ENCODE measurements at regions not wholly inside any gene's neighbourhood (a gene's known extent, or its start where the extent isn't known, plus 50 kb on each side); places are given as distances from the start of the nearest gene placed in this dataset.
"Not testable (repeated sequence)": the region's sequence is repeated elsewhere in the genome, so short reads cannot be mapped to it uniquely, and the experiment has no call there.

- no peak for DNase-seq (ENCODE audit: low read depth in 2 of 3, low spot score in 2 of 3)
Observed at GRCh38 chr4:38413524-38414341, 250.3 kb upstream of the KLF3 start.

DNA sequence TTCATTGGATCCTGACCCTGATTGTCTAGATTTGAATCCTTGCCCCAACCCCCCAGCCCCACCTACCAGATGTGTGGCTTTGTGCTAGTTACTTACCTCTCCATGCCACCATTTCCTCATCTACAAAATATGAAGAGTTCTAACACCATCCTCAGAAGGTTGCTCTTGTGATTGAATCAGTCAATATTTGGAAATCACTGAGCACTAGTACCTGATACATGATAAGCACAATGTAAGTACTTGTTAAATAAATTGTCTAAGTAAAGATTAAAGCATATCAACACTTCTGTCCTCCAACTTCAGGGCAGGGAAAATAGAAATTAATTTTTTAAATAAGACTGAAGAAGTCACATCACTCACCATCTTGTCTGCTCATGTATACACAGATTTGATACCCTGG, 249.6 kb upstream of the KLF3 start:
- DNase-seq (ENCODE audit: low read depth in 2 of 3, low spot score in 2 of 3): no peak

- DNase-seq (ENCODE audit: low read depth in 2 of 3, low spot score in 2 of 3): no peak
Observed at GRCh38 chr4:38415682-38416081, 248.3 kb upstream of the KLF3 start.

- DNase-seq (ENCODE audit: low read depth in 2 of 3, low spot score in 2 of 3): no peak
Observed at GRCh38 chr4:38416450-38417014, 247.5 kb upstream of the KLF3 start.

- not testable (repeated sequence) for DNase-seq (ENCODE audit: low read depth in 2 of 3, low spot score in 2 of 3)
Observed at GRCh38 chr4:38420254-38420653, 243.7 kb upstream of the KLF3 start.

- DNase-seq (ENCODE audit: low read depth in 2 of 3, low spot score in 2 of 3): no peak
Observed at GRCh38 chr4:38422850-38423249, 241.1 kb upstream of the KLF3 start.

DNA sequence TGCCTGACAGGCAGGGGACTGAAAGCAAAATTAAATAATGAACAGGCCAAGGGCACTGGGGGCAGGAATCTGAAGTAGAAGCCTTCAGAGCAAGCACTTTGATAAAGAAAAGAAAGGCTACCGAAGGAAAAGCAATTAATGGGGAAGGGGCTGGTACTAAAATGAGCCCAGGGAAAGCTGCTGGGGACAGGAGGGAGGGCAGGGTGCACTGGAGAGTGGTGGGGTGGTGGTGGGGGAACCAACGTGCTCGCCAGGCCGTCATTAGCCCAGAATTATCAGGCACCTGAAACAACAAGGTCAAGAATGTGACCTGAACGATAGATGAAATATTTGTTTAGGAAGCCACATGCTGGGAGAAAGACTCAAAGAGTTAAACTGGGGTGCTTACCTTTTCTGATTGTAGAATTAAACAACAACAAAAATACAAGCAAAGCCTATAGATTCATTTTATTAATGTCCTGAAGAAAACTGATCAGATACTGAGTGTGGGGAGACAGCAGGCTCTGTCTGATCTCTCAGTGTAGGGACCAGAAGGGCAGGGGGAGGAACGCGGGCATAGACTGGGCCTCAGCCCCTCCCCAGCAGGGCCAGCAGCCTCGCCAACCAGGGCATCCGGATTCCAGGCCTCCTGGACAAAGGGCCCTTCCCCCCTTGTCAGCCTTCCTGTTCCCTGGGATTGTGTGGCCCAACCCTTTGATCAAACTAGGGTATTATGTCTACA, 239.7 kb upstream of the KLF3 start:
- DNase-seq (ENCODE audit: low read depth in 2 of 3, low spot score in 2 of 3): no peak

GRCh38 chr4:38426532-38426931, 237.5 kb upstream of the KLF3 start:
- DNase-seq (ENCODE audit: low read depth in 2 of 3, low spot score in 2 of 3): no peak

- DNase-seq (ENCODE audit: low read depth in 2 of 3, low spot score in 2 of 3): no peak
Observed at GRCh38 chr4:38430841-38431240, 233.2 kb upstream of the KLF3 start.

- no peak for DNase-seq (ENCODE audit: low read depth in 2 of 3, low spot score in 2 of 3)
Observed at GRCh38 chr4:38442073-38442788, 221.8 kb upstream of the KLF3 start.

DNA sequence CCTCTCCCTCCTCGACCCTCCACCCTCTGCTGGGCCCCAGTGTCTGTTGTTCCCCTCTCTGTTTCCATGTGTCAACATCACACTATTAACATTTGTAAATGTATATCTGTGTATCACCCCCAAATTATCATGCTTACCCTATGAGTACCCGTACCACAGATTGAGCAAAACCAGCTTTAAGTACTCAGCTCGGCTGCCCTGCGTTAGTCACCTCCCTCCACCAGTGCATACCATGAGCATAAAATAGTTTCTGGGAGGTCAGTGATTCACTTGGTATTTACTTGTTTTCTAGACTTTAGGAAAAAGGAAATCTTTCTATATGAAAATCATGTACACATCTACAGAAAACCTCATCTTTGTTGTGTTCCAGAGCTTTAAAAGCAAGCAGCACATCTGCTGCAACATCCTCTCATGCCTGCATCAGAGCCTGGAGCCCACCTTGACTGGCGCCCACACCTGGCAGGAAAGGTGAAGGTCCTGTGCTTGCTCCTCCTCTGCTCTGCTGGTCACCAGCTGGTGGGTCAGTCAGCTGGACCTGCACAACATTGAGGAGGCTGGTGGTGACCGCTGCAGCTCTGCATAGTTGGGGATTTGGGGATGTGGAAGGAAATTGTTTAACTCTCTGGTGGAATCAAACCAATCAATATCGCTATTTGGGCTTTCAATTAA, 214.4 kb upstream of the KLF3 start:
- DNase-seq (ENCODE audit: low read depth in 2 of 3, low spot score in 2 of 3): no peak

DNA sequence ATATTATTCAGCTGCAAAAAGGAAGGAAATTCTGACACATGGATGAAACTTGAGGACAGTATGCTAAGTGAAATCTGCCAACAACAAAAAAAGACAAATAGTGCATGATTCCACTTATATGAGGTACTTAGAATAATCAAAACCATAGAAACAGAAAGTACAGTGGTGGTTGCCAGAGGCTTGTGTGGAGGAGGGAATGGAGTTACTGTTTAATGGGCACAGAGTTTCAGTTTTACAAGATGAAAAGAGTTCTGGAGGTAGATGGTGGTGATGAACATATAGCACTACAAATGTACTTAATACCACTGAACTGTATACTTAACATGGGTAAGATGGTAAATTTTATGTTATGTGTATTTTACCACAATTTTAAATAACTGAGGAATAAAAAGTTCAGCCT, 212.0 kb upstream of the KLF3 start:
- no peak for DNase-seq (ENCODE audit: low read depth in 2 of 3, low spot score in 2 of 3)

DNA sequence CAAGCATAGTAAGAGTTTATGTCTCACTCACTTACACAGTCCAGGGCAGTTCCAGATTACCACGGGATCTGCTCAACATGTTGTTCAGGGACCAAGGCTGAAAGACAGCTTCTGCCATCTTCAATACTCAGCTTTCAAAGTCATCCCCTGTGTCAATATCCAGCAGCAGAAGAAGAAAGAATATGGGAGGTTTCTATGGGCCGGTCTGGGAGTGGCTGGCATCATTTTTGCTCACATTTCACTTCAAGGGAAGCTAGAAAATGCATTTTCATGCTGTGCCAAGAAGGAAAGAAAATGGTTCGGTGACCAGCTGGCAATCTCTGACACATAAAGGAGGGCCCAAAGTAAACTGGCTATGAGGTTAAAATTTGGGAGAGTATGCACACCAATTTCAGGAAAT, 211.5 kb upstream of the KLF3 start:
- DNase-seq (ENCODE audit: low read depth in 2 of 3, low spot score in 2 of 3): no peak

- no peak for DNase-seq (ENCODE audit: low read depth in 2 of 3, low spot score in 2 of 3)
Observed at GRCh38 chr4:38453253-38453881, 210.6 kb upstream of the KLF3 start.

DNA sequence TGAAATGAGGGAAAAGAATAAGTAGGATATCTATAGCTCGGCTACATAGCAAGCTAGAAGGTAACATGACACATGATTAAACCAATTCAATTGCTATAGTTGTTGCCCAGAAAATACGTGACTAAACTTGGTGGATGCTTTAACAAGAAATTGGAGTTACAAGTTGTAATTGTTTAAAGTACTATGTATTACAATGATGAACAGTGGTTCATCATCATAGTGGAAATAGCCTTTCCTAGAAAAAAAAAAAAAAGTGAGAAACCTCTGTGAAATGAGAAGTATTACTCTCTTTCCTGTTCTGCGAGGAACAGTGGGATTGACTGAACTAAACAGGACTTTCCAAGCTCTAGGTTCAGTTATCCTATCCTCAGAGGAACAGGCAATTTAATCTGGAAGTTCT, 209.7 kb upstream of the KLF3 start:
- DNase-seq (ENCODE audit: low read depth in 2 of 3, low spot score in 2 of 3): no peak

GRCh38 chr4:38455092-38455862, 208.7 kb upstream of the KLF3 start:
- DNase-seq (ENCODE audit: low read depth in 2 of 3, low spot score in 2 of 3): no peak

DNA sequence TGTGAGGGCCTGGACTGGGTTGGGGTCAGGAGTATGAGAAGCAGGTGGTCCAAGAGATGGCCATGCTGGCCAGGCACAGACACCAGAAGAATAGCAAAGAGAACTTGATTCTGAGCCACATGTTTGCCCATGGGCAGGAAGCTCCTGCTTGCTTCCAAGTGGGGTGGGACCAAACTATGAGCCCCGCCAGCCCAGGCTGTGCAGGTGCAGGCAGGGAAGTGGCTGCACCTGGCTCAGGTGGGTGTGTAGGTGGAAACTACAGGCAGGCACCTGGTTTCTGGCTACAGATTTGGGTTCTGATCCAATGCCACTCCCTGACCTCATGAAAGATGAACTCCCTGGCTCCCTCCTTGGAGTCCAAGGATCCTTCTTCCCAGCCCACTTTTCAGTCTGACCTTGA, 207.9 kb upstream of the KLF3 start:
- DNase-seq (ENCODE audit: low read depth in 2 of 3, low spot score in 2 of 3): no peak

GRCh38 chr4:38461342-38461741, 202.7 kb upstream of the KLF3 start:
- no peak for DNase-seq (ENCODE audit: low read depth in 2 of 3, low spot score in 2 of 3)

DNA sequence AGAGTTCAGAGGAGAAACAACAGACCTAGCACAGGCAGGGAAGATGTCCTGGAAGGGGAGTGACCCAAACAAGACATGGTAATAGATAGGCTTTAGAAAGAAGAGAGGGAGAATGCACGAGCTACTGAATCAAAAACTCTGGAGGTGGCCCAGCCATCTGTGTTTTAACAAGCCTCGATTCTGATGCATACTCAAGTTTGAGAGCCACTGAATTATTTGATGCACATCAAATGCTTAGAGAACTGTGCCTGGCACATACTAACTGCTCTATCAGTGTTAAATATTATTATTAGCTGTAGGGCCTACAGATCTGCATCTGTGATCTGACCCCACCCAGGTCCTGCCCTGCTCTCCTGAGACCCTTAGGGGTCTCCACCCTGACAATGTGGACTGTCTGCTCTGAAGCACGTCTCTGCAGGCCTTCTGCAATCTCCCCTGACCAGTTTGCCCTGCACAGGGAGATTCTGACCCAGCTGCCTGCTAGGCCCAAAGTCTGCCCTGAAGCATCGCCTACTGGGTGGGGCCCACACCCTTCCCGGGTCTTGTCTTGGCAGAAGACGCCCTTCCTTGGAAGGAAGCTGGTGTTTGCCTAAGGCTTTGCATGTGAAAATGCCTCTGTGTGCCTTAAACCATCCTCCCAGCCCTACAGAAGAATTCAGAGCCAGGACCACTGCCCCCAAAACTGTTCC, 201.5 kb upstream of the KLF3 start:
- no peak for DNase-seq (ENCODE audit: low read depth in 2 of 3, low spot score in 2 of 3)

All from activated CD8-positive, alpha-beta memory T cell treated with anti-CD3 and anti-CD28 coated beads for 48 hours (primary cell).